HCEC 1CT (cell line): ENCODE measurements at regions not wholly inside any gene's neighbourhood (a gene's known extent, or its start where the extent isn't known, plus 50 kb on each side); places are given as distances from the start of the nearest gene placed in this dataset.
"Not testable (repeated sequence)": the region's sequence is repeated elsewhere in the genome, so short reads cannot be mapped to it uniquely, and the experiment has no call there.

ENCODE experiments used
- DNase-seq: peaks from one replicate; pipeline ENCODE4 v3.0.0-alpha.2; 2017

- no peak for DNase-seq
These were observed 1327.9 kb downstream of the BRINP3 start for GRCh38 chr1:189149547-189150375.

GRCh38 chr1:189150624-189151023, 1327.0 kb downstream of the BRINP3 start:
- DNase-seq: no peak

- DNase-seq: no peak
These were observed 1326.3 kb downstream of the BRINP3 start for GRCh38 chr1:189151361-189151760.

GRCh38 chr1:189152685-189153084, 1325.0 kb downstream of the BRINP3 start:
- no peak for DNase-seq

- no peak for DNase-seq
These were observed 1319.5 kb downstream of the BRINP3 start for GRCh38 chr1:189158155-189158554.

GRCh38 chr1:189175889-189176288, 1301.8 kb downstream of the BRINP3 start:
- no peak for DNase-seq

GRCh38 chr1:189180057-189180456, 1297.6 kb downstream of the BRINP3 start:
- peak; percentile 19 for DNase-seq

GRCh38 chr1:189185097-189185496, 1292.6 kb downstream of the BRINP3 start:
- DNase-seq: peak; percentile 70

GRCh38 chr1:189192741-189193520, 1284.7 kb downstream of the BRINP3 start:
- peak; percentile 19 for DNase-seq

- DNase-seq: peak; percentile 60
These were observed 1271.8 kb downstream of the BRINP3 start for GRCh38 chr1:189205863-189206262.

GRCh38 chr1:189206617-189207016, 1271.0 kb downstream of the BRINP3 start:
- peak; percentile 18 for DNase-seq

- peak; percentile 70 for DNase-seq
These were observed 1265.9 kb downstream of the BRINP3 start for GRCh38 chr1:189211742-189212141.

GRCh38 chr1:189212606-189213005, 1265.1 kb downstream of the BRINP3 start:
- no peak for DNase-seq

- DNase-seq: no peak
These were observed 1260.8 kb downstream of the BRINP3 start for GRCh38 chr1:189216886-189217285.

- no peak for DNase-seq
These were observed 1260.0 kb downstream of the BRINP3 start for GRCh38 chr1:189217646-189218045.

GRCh38 chr1:189220750-189221149, 1256.9 kb downstream of the BRINP3 start:
- no peak for DNase-seq

GRCh38 chr1:189225794-189226145, 1251.9 kb downstream of the BRINP3 start:
- DNase-seq: not testable (repeated sequence)

- DNase-seq: no peak
These were observed 1250.9 kb downstream of the BRINP3 start for GRCh38 chr1:189226779-189227178.

GRCh38 chr1:189237008-189237407, 1240.7 kb downstream of the BRINP3 start:
- no peak for DNase-seq

- DNase-seq: no peak
These were observed 1223.9 kb downstream of the BRINP3 start for GRCh38 chr1:189253601-189254350.

GRCh38 chr1:189261128-189261527, 1216.5 kb downstream of the BRINP3 start:
- DNase-seq: not testable (repeated sequence)

- DNase-seq: peak; percentile 13
These were observed 1208.7 kb downstream of the BRINP3 start for GRCh38 chr1:189269011-189269410.

- no peak for DNase-seq
These were observed 1203.4 kb downstream of the BRINP3 start for GRCh38 chr1:189274267-189274666.
